Cerebellar nuclear complex (tissue), 1 donor: ENCODE measurements at regions not wholly inside any gene's neighbourhood (a gene's known extent, or its start where the extent isn't known, plus 50 kb on each side); places are given as distances from the start of the nearest gene placed in this dataset.
"Not testable (repeated sequence)": the region's sequence is repeated elsewhere in the genome, so short reads cannot be mapped to it uniquely, and the experiment has no call there.

Experiments
- DNase-seq, 2 experiments: peaks; one replicate each; lab custom pipeline; 2025; lab: John Stamatoyannopoulos, UW

DNA sequence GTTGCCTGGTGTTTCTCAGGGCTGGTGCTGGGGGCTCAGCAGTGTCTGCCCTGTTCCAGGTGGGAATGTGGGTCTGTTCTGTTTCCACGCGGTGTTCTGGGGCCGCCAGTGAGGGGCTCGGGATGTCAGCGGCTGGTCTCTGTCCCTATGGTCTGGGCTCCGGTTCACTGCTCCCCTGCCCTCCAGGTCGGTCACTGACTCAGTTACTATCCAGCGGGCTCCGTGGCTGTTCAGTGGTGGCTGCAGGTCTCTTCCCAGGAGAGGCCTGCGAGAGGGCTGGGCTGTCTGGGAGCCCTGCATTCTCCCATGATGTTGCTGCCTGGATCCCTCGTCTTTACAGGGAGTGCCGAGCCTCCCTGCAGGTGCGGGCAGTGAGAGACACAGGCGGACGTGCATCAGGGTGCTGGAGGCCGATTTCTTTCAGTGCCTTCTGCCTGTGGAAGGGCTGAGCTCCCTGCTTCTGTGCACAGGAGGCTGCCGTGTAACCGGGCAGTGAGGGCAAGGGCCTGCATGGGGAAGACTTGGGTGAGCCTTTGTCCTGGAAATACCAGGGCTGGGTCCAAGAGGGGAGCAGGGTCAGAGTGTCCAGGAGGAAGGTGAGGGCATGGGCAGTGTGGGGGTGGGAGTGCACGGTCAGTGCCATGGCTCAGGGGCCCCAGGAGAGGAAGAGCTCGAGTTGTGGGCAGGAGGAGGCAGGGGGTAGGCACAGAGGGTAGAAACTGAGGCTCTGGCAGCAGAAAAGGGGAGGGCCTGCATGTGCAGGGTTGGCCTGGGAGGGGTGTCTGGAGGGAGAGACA lies 391.0 kb downstream of the TMEM121 start:
- not testable (repeated sequence) for DNase-seq

DNA sequence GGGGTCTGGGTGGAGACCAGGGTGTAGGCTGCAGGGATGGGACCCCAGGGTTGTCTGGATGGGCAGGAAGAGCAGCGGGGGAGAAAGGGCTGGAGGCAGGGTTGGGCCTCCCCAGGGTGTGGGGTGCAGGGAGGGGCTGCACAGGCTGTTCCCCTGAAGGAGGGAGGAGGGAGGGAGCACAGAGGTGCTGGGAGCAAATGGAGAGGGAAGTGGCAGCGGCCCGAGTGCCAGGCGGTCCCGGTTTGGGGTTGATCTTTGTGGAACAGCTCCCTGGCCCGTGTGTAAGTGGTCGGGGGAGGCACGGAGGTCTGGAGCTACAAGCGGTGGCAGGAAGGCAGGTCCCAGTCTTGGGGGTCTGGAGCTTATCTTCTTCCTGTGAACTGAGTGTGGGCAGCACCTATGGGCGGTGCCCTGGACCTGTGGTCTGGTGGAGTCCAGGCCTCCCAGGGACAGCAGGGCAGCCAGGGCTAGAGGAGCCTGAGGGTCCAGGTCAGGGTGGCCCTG lies 391.6 kb downstream of the TMEM121 start:
- no peak for DNase-seq

DNA sequence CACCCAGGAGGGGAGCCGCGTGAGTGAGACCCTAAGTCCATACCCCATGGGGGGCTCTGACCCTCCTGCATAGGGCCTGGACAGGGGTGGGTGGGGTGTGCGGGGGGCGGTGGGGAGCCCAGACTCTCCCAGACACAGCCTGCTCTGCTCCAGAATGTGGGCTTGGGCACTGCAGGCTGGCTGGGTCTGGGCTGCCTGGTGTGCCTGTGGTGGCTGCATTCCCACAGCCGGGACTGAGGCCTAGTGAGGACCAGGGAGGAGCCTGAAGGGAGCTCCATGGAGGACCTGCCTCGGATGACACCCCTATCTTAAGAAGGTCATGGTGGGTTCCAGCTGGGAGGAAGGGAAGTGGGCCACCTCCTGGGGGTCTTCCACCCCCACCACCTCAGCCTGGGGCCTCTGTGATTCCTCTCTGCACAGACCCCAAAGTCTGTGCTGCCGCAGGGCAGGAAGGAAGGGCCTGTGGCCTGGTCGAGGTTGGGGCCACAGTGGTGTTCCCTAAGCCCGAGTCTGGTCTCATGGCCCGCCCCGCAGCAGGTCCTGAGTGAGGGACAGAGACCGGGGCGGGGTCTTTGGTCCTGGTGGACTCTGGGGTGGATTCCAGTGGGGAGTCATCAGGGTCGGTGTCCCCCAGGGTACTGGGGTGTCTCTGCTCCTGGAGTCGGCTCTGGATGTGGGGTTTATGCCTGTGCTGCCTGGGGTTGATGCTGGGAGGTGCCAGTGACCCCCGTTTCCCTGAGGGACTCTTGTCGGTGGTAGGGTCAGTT lies 392.3 kb downstream of the TMEM121 start:
- DNase-seq: no peak

DNA sequence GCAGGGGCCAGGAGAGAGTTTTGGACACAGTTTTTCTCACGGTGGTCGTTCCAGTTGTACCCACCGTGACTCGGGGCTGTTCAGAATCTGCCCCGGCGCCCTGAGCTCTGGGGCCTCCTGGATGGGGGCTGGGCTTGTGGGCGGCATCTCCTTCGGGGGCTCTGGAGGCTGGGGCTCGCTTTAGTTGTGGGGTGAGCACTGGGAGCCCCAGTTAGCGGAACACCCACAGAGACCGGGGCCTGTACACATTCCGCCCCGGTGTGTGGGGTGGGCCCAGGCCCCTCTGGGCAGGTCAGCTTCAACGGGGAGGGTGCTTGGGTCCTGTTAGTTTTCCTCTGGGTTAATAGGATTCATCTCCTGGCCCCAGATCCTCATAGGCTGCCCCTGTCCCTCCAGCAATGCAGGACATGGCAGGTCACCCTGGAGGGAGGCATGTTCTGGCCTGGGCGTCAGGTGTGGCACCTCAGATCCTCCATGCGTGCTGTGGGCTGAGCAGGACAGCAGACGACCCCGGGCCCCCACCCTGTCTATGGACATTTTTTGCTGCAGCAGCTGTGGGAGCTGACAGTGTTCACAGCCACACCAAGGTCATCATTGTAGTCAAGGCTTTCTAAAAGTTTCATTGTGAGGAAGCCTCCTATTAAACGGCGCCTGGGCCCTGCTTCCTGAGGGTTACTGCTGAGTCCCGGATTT lies 393.2 kb downstream of the TMEM121 start:
- DNase-seq: no peak

DNA sequence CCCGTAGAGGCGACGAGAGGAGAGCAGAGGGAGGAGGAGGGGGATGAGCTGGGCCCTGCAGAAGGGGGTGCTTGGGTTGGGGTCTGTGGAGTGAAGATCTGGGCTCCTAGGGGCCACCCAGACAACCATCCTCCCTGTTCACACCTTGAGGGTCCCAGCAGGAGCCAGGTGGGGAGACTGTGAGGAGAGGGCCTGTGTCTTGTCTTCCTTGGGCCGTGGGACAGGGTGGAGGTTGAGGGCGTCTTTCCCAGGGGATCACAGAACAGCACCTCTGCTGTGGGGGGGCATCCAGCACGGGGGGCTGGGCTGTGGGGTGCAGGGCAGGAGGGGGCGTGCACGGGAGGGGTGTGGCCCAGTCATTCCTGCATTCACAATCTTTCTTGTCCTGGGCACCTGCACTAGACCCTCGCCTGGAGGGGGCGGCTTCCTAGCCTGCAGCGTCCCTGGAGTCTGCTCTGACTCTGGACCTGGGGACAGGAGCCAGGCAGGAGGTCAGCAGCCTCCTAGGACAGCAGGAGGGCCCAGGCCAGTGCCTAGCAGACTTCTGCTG lies 393.8 kb downstream of the TMEM121 start:
- not testable (repeated sequence) for DNase-seq

DNA sequence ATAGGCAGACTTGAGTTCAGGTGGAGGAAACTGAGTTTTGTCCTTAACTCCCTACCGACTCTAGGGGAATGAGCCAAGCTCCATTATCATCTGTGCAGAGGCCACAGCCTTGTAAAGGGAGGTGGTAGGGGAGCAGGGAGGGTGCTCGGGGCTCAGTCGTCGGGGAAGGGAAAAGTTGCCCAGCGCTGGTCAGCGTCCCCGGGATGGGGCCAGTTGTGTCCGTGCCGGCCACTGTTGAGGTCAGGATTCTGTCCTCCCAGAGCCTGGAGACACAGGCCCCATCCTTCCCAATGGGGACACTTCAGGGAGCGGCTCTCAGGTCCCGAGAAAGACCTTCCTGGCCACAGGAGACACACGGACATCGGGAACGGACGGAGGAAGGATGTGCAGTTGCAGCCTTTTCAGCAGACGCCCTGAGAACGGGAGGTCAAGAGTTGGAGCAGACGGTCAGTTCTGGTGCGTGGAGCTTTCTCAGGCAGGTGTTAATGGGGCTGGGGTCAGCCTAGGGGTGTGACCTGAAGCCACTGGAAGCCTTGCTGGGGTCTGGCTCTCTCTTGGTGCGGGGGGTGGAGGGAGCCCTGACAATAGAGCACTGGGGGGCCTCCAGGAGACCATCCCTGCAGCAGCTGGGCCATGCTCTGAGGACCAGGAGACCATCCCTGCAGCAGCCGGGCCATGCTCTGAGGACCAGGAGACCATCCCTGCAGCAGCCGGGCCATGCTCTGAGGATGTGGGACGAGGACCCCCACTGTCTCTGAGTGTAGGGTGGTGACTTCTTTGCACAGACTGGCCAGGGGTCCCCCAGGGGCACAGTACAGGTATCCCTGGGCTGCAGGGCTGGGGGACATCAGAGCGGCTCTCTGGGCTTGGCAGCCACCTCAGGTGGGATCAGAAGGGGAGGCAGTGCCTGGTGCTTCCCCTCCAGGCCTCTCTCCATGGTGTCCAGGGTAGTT lies 394.7 kb downstream of the TMEM121 start:
- not testable (repeated sequence) for DNase-seq

DNA sequence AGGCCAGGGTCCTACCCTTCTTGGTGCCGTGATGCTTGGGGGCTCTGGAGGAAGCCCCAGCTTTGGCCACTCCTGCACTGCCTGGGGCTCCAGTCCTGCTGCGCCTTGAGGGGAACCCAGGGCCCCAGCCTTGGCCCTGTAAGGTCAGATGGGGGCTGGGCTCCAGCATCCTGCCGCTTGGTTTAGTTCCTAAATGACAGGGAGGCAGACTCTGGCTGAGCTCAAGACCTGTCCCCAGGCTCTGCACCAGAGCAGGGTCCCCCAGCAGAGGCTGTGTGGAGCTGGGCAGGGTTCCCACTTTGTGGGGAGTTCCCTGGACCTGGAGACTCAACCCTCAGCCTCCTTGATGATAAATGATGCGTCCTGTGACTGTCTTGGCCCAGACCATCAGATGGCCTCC lies 395.4 kb downstream of the TMEM121 start:
- DNase-seq: not testable (repeated sequence)

DNA sequence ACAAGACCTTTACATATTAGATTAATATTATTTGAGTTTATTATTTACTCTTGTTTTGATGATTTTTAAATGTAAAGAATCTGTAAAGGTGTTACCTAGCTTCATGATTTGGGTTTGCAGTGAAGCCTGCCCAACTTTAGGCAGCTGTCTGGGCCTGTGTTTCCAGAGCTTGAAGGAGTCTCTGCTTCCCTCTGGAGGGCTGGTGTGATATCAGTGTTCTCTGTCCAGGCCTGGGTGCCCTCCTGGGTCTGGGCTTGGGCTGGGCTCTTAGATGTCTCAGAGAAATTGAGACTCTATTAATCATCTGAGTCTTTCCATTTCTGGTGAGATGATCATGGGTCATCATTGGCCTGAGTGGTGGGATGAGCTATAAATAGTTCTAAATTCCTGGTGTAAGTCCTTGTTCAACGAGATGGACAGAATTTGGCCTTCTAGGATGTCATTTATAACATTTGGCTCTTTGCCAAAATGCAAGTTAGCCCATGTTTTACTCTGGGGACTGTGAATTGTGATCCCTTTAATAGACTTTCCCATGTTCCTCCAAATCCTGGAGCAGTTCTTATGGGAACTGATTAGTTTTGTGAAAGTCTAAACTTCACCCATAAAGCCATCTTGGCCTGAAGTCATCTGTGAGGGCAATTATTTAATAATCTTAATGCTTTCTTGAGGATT lies 397.3 kb downstream of the TMEM121 start:
- DNase-seq: not testable (repeated sequence)

DNA sequence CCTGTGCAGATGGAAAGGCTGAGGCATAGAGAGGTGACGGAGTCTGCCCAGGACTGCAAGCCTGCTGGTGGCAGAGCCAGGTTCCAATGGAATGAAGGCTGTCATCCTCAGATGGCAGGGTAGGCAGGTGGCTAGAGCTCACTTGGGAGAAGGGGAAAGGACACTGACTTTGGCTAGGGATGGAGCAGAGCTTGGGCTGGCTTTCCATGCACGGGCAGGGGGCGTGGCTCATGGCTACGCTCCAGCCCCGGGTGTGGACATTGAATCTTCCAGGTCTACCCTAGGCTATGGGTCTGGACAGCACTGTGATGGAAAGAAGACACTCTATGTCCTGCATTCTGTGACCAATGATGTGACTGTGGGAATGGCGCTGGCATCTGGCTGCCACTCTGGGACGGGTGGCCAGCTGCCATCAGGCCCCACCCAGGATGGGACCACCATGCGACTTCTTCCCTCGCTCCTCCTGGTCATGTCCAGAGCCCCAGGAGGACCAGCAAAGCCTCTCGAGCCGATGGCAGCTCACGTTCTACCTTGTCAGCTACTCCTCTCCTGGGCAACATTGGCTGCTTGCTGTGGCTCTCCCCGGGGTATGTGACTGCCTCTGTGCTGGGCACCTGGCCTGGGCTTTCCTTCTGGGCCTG lies 398.7 kb downstream of the TMEM121 start:
- DNase-seq: no peak

DNA sequence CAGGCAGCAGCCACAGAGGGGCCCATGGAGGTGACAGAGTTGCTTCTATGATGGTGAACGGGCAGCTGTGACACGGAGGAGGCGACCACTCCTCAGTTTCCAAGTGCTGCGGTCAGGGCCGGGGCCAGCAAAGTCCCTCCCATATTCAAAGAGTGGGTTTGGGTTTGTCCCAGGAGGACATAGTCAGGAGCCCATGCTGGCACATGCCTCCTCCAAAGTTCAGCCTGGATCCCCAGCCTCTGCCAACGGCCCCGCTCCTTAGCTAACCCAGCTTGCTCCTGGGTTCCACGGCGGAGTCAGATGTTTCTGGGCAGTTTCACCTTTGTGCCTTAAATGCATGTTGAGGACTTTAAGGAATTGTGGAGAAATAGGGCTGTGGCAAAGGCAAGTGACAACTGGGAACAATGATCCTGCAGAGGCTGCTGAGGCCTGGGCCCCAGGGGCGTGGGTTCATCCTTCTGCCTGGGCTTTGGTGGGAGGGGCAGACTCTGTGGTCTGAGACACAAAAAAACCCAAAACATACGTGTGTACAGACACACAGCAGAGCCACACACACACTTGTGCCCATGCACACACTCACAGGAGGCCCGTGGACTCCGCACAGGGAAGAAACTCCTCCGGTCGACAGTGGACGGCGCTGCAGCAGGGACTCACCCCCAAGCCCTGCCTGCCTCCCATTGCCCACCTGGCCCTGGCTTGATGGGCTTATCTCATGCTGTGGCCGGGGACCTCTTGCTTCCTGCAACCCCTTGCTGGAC lies 399.4 kb downstream of the TMEM121 start:
- no peak for DNase-seq

DNA sequence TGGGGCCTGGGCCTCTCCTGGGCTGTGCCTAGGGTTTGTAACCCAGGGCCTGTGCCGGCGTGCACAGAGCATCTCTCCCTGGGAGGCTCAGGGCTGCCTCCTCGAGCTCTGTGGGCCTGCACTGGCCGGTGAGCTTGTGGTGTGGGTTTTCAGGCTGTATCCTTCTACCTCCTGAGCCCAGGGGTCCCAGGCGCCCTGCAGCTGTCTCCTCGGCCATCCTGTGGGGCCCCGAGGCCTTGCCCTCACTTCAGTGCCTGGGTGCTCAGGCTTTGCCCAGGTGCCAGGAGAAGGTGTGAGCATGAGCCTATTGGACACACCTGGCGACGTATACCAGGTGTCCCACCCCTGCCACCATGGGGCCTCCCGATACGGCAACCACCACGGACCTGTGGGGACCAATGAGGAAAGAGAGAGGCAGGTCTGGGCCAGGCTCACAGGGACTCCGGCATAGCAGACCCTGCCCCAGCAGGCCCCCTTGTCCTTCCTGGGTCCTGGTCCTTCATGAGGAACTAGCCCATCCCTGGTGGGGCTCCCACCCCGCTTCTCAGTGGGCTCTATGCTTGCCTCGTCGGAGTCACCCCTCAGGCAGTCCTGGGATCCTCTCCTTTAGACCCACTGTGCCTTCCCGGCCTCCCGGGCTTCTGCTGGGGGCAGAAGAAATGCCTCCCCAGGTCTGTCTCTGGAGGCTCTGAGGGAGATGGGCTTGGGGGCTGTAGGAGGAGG lies 400.2 kb downstream of the TMEM121 start:
- DNase-seq: no peak

DNA sequence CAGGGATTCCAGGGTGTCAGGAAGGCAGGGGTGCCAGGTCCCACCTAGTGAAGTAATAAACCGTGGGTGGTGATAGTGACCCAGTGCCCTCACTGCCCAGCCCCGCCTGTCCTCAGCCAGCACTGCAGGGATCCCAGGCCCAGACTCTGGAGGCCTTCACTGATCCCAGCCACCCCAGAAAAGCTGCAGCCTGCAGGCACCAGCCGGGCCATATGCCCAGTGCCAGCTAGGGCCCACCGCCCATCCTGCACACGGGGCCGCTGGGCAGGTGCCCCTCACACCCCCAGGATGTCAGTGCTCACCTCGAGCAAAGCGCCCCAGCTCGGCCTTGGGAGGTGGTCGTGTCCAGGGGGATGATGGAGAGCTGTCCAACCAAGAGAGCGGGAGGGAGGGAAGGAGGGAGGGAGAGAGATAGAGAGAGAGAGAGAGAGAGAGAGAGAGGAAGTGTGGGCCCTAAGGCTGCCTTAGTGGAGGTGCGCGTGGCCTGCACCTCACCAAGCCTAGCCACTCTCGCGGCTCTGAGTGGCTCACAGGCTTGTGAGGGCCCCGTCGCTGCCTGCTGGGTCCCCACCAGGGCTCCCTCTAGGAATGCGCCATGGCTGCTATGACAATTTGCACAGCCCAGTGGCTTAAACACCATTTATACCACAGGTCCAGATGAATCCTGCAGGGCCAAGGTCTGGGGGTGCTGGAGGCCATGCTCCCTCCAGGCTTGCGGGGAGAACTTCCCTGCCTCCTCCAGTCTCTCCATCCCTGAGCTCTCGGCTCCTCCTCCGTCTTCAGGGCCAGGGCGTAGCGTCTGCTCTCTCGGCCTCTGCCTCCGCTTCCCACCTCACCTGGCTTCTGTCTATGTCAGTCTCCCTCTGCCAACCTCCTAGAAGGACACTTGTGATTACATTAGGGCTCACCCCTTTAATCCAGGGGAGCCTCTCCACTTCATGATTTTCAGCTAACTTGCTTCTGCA lies 401.0 kb downstream of the TMEM121 start:
- DNase-seq: no peak

DNA sequence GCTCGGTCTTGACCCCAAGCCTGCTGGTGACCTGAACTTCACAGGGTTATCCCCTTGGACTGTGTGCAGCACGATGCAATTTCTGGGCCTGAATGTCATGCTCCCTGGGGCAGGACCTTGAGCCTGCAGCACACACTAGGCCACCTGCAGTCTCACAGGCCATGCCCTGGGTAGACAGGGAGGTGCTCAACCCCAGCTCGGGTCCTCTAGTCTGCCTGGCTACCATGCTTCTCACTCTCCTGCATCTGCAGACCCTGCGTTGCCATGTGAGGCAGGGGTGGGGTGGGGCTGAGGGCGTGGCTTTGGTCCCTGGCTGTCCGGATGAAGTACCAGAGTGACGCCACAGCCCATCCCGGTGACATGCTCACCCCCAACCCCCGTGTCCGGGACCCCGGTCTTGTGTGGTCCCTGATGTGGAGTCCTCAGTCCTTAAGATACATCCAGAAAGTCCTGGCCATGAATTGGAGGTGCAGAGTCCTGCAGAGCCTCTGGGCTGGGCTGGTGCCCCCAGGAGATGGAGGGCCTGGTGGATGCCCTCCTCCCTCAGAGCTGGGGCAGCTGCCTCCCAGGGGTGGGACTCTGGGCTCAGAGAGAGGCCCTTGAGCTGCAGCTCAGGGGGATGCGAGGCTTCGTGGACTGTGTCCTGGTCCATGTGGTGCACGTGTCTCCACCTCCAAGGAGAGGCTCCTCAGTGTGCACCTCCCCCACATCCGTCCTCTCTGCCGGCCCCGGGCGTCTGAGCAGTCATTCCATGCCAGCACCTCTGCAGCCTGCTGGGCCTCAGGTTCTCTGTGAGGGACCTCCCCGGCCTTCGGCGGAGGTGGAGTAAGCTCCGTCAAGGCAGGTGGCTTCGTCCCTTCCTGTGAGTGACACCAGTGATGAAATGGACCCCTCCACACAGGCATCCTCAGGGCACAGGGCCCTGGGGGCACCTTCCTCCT lies 402.1 kb downstream of the TMEM121 start:
- not testable (repeated sequence) for DNase-seq

DNA sequence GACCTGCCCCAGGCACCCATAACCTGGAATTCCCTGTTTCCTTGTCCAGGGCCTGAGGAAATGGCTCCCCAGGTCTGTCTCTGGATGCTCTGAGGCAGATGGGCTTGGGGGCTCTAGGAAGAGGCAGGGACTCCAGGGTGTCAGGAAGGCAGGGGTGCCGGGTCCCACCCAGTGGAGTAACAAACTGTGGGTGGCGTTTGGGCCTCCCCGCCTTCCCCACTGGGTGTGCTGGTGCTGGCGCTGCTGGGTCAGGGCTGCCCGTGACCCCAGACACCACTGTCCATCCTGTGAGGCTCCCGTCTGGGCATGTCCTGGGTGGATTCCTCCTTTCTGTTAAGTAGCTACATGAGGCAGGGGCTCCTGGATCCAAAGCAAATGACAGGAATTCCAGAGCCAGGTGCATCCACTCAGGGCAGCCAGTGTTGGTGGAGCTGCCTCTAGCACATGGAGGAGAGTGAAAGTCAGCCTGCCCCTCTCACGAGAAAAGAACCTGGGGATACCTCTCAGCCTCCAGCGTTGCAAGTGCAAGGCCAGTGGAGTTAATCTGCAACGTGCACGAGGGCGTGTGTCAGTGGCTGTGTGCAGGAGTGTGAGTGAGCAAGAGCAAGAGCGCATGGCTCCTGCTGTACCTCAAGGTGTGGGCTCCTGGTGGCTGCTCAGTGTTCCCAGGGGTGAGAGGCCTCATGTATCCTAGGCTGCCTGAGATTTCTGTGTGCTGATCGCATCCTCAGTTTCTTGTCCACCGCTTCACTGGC lies 403.1 kb downstream of the TMEM121 start:
- DNase-seq: no peak

DNA sequence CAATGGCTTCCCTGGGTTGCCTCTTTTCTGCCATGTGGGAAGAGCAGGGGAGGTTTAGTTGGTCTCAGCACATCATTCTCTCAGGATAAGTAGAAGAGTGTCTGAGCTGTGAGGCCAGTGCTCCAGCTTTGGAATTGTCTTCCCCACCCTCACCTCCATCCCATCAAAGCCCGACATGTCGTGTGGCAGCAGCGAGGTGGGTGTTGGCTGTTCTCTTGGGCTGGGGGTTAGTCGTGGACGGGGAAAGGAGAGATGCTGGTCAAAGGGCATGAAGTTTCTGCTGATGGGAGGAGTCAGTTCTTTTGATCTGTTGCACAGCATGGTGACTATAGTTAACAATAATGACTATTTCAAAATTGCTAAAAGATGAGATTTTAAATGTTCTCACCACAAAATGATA lies 404.2 kb downstream of the TMEM121 start:
- no peak for DNase-seq
